ENCODE measurements at regions not wholly inside any gene's neighbourhood (a gene's known extent, or its start where the extent isn't known, plus 50 kb on each side); places are given as distances from the start of the nearest gene placed in this dataset.

GRCh38 chr14:83172363-83172762 lies 1638.7 kb upstream of the SEL1L start:
- no peak for TF ChIP-seq CTCF (IDR thresholded peaks at IDR 0.05)
- no peak for TF ChIP-seq POLR2A (IDR thresholded peaks at IDR 0.05)
- no peak for TF ChIP-seq POLR2AphosphoS5 (IDR thresholded peaks at IDR 0.05)

Measured in sigmoid colon (tissue), 4 donors.